DMS153 (cell line): ENCODE measurements at regions not wholly inside any gene's neighbourhood (a gene's known extent, or its start where the extent isn't known, plus 50 kb on each side); places are given as distances from the start of the nearest gene placed in this dataset.
"Not testable (repeated sequence)": the region's sequence is repeated elsewhere in the genome, so short reads cannot be mapped to it uniquely, and the experiment has no call there.

Experiments used
- DNase-seq: peaks from one replicate; lab custom pipeline; 2025; lab: John Stamatoyannopoulos, UW

DNA sequence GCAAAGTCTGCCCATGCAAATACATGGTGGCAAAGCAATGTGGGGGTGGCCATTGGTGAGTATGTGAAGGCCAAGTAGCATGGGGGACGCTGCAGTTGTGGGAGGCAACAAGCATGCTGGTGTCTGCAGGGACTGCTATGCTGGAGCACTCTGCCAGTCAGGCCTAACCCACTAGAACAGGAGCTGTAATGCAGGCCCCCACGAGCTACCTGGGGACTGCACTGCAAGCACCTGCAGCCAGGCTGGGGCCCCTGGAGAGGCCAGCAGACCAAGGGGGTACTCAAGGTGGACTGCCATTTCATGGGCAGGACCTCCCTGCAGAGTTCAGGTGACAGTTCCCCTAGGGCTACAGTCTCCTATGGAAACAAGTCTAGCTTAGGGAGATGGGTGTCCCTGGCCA lies 183.8 kb upstream of the PDE4D start:
- no peak for DNase-seq

DNA sequence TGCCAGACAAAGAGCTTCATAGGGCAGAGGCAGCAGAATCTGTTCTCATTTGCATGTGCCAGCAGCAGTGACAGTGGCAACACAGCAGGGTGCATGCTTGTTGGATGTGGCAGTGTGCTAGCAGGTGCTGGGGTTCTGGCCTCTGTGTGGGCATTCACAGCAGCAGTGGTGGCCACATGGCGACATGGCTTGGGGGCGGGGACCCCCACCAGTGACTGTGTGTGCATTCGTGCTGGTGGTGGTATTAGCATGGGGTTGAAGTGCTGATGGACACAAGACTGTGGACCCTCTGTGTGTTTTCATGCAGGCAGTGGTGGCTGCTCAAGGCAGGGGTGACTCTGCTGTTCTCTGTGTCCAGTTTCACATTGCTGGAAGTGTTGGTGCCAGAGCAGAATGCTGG lies 183.2 kb upstream of the PDE4D start:
- DNase-seq = no peak

DNA sequence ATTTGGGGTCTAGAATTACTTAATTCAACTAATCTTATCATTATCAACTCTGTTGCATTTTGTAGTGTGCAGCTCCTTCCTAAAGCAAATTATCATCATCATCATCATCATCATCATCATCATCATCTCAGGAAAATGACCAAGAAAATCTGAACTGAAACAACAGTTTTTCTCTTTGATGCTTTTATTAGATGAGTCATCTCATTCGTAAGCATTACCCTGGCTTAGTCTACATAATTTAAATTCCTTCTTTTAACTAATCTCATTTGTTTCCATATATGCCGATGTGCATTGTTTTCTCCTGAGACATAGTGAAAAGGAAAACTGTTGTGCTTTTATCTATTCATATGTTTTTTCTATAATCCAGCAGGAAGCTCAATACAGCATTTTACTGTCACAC lies 173.0 kb upstream of the PDE4D start:
- DNase-seq = no peak

DNA sequence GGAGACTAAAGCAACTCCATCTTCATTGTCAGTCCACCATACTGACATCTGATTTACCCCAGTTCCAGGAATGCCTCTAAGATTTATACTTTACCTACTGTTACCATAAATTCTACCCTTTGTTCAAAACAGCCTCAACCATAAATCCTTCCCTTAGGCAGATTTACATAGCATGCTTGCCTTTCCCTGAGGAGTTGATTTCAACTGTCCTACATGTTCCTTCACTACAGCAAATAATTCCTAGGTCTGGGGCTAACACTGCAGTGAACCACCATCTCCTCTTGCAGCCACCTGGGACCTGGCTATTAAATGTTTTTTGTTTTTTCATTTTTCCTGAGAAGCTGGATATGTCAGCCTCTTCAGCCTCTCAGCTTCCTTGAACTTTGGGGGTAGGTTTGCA lies 166.9 kb upstream of the PDE4D start:
- DNase-seq = no peak

DNA sequence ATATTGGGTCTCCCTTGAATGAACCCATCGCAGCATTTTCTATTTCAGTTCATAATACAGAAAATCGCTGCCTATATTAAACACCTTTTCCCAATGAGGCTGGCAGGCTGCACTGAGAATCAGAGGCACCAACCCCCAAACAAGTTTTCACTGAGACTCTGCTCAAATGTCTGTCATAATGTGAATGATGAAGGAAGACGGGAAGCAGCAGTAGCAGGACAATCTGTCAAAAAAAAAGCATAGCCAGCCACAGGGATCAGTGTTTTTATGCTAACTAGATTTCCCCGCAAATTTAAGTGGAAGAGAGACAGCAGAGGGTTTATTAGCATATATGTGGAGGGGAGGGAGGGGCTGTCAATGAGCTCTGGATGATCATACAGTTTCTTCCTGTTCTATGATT lies 162.7 kb upstream of the PDE4D start:
- no peak for DNase-seq

DNA sequence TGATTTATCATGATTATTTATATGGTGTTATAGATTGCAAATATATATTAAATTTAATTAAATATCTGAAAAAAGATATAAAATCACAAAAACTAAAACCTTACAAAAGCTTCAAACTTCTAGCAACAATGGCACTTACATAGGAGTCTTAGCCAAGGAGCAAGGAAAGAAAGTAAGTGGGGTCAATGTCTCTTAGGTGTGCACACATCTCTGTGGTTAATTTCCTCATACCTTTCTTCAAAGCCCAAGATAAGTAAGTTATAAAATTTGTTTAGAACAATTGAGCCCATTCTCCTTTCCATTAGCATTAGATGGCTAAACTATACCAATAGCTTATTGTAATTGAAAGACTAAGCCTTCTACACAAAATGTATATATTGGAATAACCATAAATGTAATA lies 161.6 kb upstream of the PDE4D start:
- DNase-seq = no peak

DNA sequence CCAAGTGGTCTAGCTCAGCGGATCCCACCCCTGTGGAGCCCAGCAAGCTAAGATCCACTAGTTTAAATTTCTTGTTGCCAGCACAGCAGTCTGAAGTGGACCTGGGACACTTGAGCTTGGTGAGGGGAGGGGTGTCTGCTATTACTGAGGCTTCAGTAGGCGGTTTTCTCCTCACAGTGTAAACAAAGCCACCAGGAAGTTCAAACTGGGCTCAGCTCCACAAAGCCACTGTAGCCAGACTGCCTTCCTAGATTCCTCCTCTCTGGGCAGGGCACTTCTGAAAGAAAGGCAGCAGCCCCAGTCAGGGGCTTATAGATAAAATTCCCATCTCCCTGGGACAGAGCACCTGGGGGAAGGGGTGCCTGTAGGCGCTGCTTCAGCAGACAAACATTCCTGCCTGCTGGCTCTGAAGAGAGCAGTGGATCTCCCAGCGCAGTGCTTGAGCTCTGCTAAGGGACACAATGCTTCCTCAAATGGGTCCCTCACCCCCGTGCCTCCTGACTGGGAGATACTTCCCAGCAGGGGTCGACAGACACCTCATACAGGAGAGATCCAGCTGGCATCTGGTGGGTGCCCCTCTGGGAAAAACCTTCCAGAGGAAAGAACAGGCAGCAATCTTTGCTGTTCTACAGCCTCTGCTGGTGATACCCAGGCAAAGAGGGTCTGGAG lies 148.6 kb upstream of the PDE4D start:
- peak; percentile 68 for DNase-seq

DNA sequence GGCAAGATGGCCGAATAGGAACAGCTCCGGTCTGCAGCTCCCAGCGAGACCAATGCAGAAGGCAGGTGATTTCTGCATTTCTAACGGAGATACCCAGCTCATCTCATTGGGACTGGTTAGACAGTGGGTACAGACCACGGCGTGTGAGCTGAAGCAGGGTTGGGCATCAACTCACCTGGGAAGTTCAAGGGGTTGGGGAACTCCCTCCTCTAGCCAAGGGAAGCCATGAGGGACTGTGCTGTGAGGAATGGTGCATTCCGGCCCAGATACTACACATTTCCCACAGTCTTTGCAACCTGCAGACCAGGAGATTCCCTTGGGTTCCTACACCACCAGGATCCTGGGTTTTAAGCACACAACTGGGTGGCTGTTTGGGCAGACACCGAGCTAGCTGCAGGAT lies 148.0 kb upstream of the PDE4D start:
- not testable (repeated sequence) for DNase-seq

DNA sequence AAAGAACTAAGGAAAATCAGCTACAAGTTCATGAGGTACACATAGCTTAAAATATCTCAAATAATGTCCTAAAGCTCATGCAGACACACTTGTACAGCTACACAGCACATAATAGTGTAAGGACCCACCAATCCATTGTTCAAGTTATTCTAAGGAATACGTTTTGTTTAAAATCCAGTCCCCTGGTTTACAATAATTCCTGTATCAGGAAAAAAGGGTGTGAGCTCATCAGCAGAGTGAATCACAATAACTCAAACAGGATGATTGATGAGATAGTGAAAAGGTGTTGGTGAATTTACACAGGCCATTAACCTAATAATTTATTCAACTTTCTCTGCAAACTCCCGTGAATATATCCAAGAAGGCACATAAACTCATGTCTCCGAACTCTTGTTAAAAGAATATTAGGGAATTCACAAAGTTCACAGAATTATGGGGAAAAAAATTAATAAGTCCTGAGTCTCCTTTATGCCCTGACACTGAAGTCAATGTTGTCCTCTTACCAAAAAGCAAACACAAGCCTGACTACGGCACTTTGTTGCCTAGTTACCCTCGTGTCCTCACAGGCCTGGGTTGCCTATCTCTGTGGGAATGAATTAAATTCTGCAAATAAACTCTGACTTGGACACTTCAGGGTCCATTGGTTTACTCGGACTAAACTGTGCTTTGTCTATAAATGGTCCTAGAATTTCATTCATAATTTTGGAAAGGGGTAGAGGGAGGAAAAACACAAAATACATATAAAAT lies 142.8 kb upstream of the PDE4D start:
- peak; percentile 75 for DNase-seq

DNA sequence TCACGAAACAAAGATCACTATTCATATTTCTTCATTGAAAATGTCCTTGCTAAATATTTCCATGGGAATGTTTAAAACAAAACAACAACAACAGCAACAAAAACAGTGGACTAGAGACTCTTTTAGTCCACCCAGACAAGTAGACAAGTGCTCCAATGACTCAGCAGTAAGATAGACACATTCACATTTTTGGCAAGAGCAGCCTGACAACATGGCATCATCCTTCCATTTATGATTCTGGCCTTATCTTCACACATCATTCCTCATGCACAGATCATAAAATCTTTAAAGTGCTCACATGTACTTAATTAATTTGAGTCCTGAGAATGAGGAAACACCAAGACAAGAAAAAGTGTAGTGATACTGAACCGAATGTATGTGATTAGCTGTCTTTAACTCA lies 132.6 kb upstream of the PDE4D start:
- no peak for DNase-seq

DNA sequence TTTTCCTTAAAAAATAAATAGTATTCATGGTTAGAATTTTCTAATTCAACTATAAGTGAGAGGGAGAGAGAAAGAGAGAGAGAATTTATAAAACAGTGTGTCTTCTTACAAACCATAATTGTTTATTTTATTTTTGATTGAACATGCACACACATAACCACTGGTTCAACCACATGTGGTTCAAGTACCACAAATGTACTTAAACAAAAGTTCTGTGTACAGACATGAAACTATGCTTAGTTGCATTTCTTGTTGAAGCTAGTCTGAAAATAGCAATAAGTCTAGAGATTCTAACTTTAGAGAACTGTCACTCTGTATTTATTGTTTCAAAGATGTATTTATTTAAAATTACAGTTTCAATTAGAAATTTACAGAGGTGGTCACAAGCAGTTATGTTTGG lies 130.6 kb upstream of the PDE4D start:
- no peak for DNase-seq

DNA sequence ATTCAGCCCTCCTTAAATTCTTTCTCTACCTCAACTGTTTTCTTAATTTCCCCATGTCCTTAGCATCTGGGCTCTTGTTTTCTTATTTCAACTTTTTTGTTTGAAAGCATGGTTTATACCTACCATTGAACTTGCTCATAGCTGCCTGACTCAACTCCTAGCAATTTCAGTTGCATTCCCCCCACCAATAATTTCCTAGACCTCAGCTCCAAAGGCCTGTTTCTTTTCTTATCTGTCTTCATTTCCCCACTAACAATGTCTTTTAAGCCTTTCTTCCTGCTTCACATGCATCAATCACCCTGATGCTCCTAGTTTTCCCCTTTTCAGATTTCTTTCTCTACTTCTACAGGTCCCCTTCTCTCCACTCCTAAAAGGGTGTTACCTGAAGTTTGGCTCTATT lies 129.7 kb upstream of the PDE4D start:
- no peak for DNase-seq

DNA sequence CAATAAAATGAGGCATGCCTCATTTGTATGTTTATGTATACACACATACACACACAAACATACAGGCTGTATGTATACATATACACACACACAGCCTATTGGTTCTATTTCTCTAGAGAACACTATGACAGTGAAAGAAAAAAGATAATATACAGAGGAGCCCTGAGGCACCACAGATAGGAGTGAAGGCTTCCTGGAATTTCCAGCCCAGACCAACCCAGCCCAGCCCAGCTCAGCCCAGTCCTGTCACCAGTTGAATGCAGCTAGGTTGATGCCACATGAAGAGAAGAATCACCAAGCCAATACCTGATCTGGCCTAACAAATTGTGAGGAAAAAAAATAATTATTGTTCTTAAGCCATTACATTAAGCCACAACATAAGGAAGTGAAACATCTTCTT lies 126.9 kb upstream of the PDE4D start:
- no peak for DNase-seq

DNA sequence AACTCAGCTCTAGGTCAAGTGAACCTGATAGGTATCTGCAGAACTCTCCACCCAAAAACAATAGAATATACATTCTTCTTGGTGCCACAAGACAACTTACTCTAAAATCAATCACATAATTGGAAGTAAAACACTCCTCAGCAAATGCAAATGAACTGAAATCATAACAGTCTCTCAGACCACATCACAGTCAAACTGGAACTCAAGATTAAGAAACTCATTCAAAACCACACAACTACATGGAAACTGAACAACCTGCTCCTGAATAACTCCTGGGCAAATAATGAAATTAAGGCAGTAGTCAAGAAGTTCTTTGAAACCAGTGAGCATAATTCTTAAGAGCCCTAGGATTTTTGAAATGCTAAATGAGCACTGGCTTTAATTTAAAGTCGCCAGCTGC lies 125.4 kb upstream of the PDE4D start:
- not testable (repeated sequence) for DNase-seq

DNA sequence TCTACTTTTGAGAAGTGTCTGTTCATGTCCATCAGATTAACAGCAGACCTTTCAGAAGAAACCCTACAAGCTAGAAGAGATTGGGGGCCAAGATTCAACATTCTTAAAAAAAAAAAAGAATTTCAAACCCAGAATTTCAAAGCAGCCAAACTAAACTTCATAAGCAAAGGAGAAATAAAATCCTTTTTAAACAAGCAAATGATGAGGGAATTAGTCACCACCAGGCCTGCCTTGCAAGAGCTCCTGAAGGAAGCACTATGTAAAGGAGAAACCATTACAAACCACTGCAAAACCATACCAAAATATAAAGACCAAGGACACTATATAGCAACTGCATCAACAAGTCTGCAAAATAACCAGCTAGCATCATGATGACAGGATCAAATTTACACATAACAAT lies 124.6 kb upstream of the PDE4D start:
- no peak for DNase-seq

DNA sequence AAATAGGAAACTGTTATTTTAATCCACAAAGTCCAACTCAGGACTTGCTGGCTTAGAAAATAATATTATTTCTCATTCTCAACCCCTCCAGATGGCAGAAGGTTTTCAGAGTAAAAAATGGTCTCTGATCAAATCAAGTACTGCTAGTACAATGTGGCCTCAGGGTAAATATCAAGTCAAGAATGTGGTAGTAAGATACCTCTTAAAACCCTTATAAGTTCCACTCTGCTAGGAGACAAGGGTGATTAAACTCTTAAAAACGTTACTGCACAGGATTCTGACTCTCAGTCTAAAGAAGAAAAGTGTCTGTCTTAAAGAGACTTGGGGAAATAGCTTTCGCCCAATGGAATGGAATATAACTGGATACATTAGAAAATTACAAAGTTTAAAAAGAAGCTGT lies 120.8 kb upstream of the PDE4D start:
- DNase-seq = no peak

DNA sequence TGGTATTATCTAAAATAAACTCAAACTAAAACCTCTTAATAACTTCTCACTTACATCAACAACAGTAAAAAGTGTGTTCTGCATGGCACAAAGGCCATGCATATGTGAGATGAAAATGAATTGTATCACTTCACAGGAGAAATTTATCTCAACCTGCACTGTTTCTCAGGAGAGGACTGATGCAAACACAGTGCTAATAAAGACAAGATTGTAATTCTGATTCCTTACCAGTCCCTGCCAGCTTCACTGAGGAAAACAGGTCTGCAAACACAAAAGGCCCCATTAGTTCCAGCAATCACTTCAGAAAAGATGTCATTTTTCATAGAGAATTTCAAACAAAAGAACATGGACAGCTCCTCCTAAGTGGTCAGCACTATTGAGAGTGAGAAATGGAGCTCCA lies 117.3 kb upstream of the PDE4D start:
- DNase-seq = no peak

DNA sequence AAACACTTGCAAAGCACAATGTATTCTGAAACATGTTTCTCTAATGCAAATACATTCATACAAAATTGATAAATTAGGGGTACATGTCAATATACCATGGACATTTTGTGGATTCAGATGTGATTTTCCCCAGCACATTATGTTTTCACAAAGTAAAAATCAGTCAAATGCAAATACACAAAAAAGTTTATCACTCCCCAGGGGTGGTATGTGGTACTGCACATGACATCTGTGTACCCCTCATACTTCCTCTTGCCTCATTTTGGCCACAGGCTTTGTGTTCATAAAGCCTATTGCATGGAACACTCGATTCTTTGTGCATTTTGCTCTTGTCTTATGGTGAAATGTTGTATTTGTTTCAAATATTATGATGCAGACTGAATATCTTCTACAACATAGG lies 116.8 kb upstream of the PDE4D start:
- DNase-seq = no peak

DNA sequence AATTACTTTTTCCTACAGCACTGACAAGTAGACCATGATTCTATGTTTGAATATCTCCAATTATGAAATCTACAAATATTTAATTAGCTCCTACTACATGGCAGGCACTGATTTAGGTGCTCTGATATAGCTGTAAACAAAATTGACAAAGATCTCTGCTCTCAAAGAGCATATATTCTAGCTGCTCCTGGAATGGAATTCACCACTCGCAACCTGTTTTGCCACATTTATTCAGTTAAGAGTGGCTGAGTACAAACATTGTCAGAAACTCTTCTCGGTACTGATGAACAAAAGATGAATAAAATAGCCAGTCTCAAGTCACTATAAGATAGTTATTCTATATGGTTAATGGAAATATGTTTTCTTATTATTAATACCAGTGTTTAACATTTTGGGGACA lies 114.2 kb upstream of the PDE4D start:
- no peak for DNase-seq

DNA sequence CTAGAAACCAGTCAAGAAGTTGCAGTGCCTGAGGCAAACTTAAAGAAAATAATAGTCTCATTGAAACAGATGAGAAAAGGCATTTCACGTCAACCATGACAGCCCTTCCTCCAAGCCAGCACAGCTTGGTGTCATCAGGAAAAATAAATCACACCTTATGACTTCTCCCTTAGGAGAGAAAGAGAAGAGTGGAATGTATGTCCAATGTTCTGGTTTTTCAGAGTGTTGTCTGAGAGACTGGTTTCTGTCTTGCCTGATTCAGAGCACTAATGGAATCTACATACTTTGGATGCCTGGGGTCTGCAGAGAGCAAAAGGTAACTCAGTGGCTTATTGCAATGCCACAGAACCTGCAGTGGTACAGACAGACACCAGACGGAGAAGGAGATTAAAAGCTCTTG lies 105.5 kb upstream of the PDE4D start:
- no peak for DNase-seq

DNA sequence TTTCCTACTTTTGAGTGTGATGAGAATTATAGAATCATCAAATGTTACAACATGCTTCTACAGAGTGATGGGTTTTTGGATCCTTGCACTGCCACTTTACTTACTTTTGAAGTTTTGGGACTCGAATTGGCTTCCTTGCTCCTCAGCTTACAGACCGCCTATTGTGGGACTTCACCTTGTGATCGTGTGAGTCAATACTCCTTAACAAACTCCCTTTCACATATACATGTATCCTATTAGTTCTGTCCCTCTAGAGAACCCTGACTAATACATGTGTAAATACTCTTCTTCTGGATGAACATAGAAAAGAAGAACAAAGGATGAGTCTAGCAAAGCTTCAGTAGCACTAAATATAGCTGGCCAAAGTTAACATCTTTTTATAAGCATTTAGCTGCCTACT lies 98.7 kb upstream of the PDE4D start:
- DNase-seq = no peak

DNA sequence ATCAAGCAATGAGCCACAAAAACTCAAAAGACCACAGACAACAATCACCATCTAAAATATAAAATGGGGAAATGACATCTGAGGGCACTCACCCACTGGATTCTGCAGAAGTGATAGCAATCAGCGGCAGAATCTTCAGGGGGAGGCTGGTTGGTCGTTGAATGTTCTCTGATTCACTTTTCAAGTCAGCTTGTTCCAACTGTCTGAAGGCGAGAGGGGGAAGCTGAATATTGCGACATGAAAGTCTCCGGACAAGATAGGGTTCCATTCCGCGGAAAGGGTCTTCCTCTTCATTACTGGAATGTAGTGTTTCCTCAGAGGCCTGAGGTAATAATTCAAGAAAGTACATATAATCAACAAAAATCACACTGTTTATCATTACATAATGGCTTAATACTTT lies 94.9 kb upstream of the PDE4D start:
- DNase-seq = no peak

DNA sequence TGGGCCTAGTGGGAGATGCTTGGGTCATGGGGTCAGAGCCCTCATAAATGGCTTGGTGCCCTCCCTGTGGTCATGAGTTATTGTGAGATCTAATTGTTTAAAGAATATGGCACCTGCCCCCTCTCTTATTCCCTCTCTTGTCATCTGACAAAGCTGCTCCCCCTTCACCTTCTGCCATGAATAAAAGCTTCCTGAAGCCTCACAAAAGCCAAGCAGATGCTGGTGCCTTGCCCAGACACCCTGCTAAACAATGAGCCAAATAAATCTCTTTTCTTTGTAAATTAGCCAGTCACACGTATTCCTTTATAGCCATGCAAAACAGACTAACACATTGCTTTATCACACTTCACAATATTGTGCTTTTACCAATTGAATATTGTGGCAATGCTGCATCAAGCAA lies 82.8 kb upstream of the PDE4D start:
- DNase-seq = no peak

DNA sequence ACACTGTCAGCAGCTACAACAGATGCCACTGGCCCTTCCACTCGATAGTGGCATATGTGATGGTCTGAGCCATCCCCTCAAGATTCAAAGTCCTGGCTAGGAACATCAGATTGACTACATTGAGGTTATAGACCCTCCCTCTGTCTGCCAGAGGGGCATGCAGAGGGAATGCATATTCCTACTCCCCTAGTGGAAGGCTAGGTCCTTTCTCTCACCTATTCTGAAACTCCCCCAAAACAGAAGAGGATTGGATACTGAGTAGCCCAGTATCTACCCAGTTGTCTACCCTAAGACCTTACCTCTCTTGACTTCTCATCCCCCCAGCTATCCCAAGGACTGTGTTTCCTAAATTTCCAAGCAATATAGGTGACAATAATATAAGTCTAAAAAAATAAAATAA lies 78.5 kb upstream of the PDE4D start:
- no peak for DNase-seq
